SKM-1 treated with dmso at 0.1 percent for 144 hours (cell line): ENCODE measurements at regions not wholly inside any gene's neighbourhood (a gene's known extent, or its start where the extent isn't known, plus 50 kb on each side); places are given as distances from the start of the nearest gene placed in this dataset.
"Not testable (repeated sequence)": the region's sequence is repeated elsewhere in the genome, so short reads cannot be mapped to it uniquely, and the experiment has no call there.

Experiments used
- DNase-seq: peaks from one replicate; lab custom pipeline; 2025; ENCODE audit not compliant: unreplicated experiment; lab: John Stamatoyannopoulos, UW

- DNase-seq: no peak
Observed at GRCh38 chr3:5606884-5607472, 419.5 kb downstream of the EDEM1 start.

- no peak for DNase-seq
Observed at GRCh38 chr3:5607581-5607980, 420.1 kb downstream of the EDEM1 start.

- DNase-seq: not testable (repeated sequence)
Observed at GRCh38 chr3:5608971-5609370, 421.5 kb downstream of the EDEM1 start.

GRCh38 chr3:5613599-5613998 lies 426.1 kb downstream of the EDEM1 start:
- DNase-seq: no peak

- no peak for DNase-seq
Observed at GRCh38 chr3:5616873-5617272, 429.4 kb downstream of the EDEM1 start.

GRCh38 chr3:5618170-5618569 lies 430.7 kb downstream of the EDEM1 start:
- no peak for DNase-seq

GRCh38 chr3:5630406-5630805 lies 442.9 kb downstream of the EDEM1 start:
- no peak for DNase-seq

- DNase-seq: no peak
Observed at GRCh38 chr3:5633960-5634359, 446.5 kb downstream of the EDEM1 start.

GRCh38 chr3:5634411-5634810 lies 446.9 kb downstream of the EDEM1 start:
- DNase-seq: no peak

GRCh38 chr3:5635746-5636145 lies 448.2 kb downstream of the EDEM1 start:
- DNase-seq: no peak

- no peak for DNase-seq
Observed at GRCh38 chr3:5638550-5638949, 451.0 kb downstream of the EDEM1 start.

GRCh38 chr3:5644773-5645670 lies 457.5 kb downstream of the EDEM1 start:
- DNase-seq: peak; percentile 32

GRCh38 chr3:5645692-5646410 lies 458.3 kb downstream of the EDEM1 start:
- no peak for DNase-seq

- DNase-seq: no peak
Observed at GRCh38 chr3:5650303-5650702, 462.8 kb downstream of the EDEM1 start.

GRCh38 chr3:5651351-5651750 lies 463.8 kb downstream of the EDEM1 start:
- DNase-seq: no peak

- no peak for DNase-seq
Observed at GRCh38 chr3:5653426-5654143, 466.1 kb downstream of the EDEM1 start.

GRCh38 chr3:5657106-5657505 lies 469.6 kb downstream of the EDEM1 start:
- DNase-seq: peak; percentile 96

- no peak for DNase-seq
Observed at GRCh38 chr3:5663601-5664000, 476.1 kb downstream of the EDEM1 start.

- DNase-seq: no peak
Observed at GRCh38 chr3:5666455-5666854, 478.9 kb downstream of the EDEM1 start.

- DNase-seq: no peak
Observed at GRCh38 chr3:5673521-5673920, 486.0 kb downstream of the EDEM1 start.

- no peak for DNase-seq
Observed at GRCh38 chr3:5675319-5675718, 487.8 kb downstream of the EDEM1 start.
